Stimulated activated CD8-positive, alpha-beta memory T cell treated with anti-CD3 and anti-CD28 coated beads, Interleukin-2, amount 100 ng/mL, for 1 hour (primary cell): ENCODE measurements at regions not wholly inside any gene's neighbourhood (a gene's known extent, or its start where the extent isn't known, plus 50 kb on each side); places are given as distances from the start of the nearest gene placed in this dataset.

ENCODE experiments used
- DNase-seq, 2 donors: peaks; one replicate each; pipeline ENCODE4 v3.0.0-alpha.2; 2020; ENCODE audit warnings: low read depth in 2 of 2

DNA sequence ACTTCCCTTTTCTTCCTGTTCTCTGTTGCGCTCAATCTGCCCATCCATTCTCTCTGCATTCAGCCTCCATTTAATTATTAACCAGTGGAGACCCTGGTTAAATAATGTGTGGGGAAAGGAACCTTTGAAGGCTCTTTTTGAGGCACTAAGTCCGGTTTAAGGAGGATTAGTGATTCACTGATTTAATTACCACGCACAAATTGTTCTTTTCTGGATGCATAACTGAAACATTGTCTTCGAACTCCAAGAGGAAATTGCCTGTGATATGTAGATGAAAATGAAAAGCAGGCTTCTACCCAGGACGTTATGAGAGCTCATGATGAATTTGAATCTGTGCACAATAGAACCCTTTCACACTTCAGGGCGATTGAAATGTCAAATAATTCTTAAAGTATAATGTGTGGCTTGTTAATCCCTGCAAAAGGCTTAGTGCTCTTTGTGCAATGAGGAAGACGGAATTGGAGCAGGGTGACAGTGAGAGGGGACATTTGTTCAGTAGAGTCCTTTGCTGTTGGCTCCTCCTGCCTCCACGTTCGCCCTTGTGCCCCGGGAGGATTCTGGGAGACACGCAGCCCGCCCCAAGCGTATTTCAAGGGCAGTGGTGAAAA, 51.1 kb upstream of the ZNF236 start:
- DNase-seq: no peak

DNA sequence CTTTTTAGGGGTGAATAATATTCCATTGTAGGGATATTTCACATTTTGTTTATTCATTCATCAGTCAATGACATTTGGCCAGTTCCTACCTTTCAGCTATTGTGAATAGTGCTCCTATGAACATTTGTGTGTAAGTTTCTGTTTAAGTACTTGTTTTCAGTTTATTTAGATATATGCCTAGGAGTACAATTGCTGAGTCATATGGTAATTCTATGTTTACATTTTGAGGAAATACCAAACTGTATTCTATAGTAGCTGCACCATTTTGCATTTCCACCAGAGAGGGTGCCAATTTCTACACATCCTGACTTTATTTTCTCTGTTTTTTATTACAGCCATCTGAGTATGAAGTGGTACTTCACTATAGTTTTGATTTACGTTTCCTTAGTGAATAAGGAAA, 54.4 kb upstream of the ZNF236 start:
- no peak for DNase-seq

DNA sequence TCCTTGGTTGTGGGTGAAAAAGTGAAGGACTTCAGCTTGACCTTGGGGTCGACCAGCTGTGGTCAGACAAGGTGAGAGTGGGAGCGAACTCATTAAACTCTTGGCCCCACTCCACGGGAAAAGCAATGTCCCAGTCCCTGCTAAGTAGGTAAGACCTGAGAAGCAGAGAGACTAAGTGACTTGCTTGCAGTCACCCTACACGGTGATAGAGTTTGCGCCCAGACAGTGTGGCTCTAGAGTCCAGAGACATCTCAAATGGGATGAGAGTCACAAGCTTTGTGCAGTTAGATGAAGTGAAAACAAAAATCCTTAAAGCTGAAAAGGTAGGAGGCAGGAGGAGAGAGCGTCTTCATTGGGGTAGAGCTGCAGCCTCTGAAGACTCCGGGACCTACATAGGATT, 55.9 kb upstream of the ZNF236 start:
- DNase-seq: no peak

DNA sequence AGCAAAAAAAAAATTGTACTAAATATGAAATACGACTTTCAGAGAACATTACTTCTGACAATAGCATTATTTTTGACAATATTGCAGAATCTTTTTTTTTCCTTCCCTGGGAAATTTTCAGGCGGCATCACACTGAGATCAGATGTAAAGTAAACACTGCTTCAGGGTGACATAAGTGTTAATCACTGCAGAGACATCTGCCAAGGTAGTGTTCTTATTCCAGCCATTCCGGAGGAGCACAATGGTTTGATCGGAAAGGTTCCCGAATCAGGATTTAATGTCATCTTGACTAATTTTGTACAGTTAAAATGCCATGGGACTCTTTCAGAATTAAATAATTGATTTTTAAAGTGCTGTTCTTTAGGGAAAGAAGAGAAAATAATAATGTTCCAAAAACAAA, 56.7 kb upstream of the ZNF236 start:
- no peak for DNase-seq

GRCh38 chr18:76764291-76764901, 58.0 kb upstream of the ZNF236 start:
- DNase-seq: no peak

DNA sequence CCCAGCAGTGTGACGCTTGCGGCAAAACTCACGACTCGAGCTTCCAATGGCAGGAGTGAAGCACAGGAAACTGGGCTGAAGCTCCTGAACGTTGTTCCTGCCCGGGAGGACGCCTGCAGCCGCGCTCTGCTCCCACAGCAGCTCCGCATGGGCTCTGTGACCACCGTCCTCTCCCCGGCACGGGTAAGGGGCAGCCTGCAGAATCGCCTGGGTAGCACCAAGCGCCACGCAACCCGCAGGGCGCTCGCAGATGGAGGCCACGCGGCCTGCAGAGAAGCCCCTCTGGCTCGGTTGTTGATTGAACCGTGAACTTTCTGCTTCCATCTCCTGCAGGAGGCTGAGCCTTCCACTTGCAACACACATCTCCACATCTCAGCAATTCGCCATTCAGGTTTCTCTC, 63.3 kb upstream of the ZNF236 start:
- no peak for DNase-seq

- DNase-seq: no peak
Observed at GRCh38 chr18:76757925-76758324, 64.4 kb upstream of the ZNF236 start.

DNA sequence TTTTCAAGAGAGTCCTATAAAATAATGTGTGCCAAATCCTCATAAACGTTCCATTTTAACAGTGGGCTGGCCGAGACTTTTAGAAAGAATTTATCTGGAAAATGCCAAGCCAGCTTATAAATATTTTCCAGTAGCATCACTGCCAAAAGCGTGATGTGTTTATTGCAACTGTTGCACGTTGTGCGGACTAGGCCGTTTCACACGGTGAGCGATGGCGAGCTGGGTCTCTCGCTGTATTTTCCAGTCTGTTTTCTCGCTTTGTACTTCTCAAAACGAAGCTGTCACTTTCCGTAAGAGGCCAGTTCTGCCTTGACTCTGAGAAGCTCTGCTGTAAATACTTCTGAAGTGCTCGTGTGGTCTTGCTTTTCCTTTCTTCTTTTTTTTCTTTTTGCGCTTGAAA, 65.0 kb upstream of the ZNF236 start:
- DNase-seq: no peak

- DNase-seq: no peak
Observed at GRCh38 chr18:76756531-76757253, 65.7 kb upstream of the ZNF236 start.

- no peak for DNase-seq
Observed at GRCh38 chr18:76754351-76754750, 68.0 kb upstream of the ZNF236 start.

- no peak for DNase-seq
Observed at GRCh38 chr18:76752400-76752799, 70.0 kb upstream of the ZNF236 start.

GRCh38 chr18:76750917-76751890, 71.2 kb upstream of the ZNF236 start:
- DNase-seq: no peak

GRCh38 chr18:76750269-76750668, 72.1 kb upstream of the ZNF236 start:
- DNase-seq: no peak

DNA sequence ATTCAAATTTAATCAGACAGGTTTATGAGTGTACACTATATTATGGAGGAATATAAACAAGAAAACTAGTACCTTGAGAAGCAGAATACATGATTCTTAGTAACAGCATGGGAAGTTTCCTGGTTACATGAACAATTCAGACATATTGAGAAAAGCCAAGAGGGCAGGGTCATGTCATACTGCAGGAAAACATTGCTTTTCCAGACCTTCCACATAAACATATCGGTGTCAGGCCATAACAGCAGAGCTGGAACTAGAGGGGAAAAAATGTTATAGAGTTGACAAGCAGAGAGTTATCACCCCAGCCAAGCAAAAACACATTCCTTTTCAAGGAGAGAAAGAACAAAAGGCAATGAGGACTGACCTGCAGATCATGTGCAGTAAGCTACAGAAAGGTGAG, 74.7 kb upstream of the ZNF236 start:
- no peak for DNase-seq

DNA sequence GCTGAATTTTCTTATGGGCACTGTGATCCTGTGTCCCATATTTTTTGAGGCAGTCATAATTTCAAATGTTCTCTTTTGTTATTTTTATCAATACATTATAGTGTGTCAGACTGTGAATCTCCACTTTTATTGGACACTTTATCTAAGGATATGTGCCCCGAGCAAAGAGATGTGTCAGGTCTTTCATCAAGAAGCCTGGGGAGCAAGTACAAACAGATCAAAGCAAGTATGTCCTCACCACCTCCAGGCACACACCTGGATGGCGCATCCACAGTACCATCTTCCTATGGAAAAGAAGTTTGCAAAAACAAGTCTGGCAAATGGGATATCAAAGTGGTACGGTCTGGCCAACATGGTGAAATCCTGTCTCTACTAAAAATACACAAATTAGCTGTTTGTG, 81.0 kb upstream of the ZNF236 start:
- no peak for DNase-seq

GRCh38 chr18:76736309-76736708, 86.0 kb upstream of the ZNF236 start:
- DNase-seq: no peak

GRCh38 chr18:76730901-76731300, 91.5 kb upstream of the ZNF236 start:
- DNase-seq: no peak

DNA sequence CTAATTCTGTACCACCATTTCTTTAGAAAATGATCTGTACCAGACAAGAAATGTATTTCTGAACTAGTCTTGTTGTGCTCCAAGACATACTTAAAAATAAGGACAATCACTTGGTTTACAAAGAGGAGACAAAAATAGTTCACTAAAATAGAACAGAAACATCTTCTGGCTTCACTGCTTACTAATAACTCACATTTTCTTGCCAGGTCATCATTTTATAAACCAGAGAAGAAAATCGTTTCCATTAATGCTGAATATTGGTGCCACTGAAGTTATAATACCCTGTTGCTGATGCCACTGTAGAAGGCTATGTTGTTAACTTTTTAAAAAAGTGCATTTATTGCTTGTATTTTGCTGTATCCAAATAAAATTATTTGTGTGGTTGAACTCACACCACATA, 94.8 kb upstream of the ZNF236 start:
- no peak for DNase-seq

DNA sequence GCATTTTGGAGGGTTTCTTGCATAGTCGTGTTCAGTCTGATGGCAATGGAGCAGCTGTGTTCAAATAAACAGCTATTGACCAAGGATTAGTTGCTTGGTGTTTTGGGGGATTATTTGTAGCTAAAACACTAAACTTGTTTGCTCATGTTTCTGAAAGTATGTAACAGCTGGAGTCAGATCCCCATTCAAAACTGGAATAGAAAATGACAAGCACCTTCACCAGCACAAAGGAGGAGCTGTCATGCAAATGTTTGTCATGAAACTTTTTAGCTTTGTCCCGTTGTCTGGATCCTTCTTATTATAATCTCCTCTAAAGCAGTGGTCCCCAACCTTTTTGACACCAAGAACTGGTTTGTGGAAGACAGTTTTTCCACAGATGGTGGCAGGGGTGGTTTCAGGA, 96.9 kb upstream of the ZNF236 start:
- DNase-seq: no peak

DNA sequence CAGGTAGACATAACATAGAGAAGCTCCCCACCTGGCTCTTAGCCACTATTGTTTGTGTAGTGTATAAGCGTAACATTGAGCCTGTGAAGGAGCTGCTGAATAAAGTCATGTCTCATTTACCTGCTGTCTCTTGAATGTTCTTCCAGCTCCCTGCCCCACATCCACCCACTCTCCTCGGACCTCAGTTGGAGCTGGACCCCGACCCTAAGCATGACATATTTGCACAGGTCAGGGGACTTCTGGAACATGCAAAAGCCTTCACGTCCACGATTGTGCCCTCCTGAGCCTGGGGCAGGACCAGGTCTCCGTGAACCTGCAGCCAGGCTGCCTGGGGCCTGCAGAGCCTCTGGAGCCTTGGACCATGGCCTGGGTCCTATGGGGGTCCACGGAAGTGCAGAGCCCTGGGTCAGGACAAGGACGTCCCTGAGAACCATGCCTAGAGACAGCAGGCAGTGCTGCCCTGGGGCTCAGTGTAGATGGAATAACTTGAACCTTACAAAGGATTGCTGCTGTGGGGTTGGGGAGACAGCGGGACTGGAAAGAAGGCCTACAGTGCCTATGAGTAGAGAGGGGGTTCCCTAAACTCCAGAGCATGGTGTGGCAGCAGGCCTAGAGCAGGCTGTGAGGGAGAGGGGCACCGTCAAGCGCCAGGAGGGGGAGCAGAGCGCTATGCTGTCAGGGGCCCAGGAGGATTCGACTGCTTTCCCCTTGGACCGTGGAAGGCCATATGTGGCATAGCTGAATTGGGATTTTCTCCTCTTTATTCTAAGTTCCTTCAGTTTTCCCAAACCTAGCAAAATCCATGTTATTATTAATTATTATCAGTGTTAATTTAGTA, 99.9 kb upstream of the ZNF236 start:
- DNase-seq: no peak
